HEK293 (cell line): ENCODE measurements at regions not wholly inside any gene's neighbourhood (a gene's known extent, or its start where the extent isn't known, plus 50 kb on each side); places are given as distances from the start of the nearest gene placed in this dataset.

Source experiments
- CTCF ChIA-PET: fragments of 350-600 bp; formaldehyde crosslinking; extraction: SDS; loops from one replicate; lab custom pipeline; 2021; ENCODE audit warnings: antibody characterized with exemption; lab: Yijun Ruan, JAX
- POLR2A ChIA-PET: fragments of 300-600 bp; formaldehyde crosslinking; extraction: SDS; loops from one replicate; lab custom pipeline; 2020; ENCODE audit warnings: antibody characterized with exemption, inconsistent platforms; lab: Yijun Ruan, JAX
- H3K27ac ChIP-seq: fragments of 200-500 bp; sonication (Bioruptor generic); 2 replicates; pipeline ENCODE4 v1.5.1; 2014; ENCODE audit warnings: low read depth, low read length, control low read depth, inconsistent platforms; ENCODE audit errors: extremely low read depth
- H3K36me3 ChIP-seq, 2 experiments: fragments of 200-500 bp in 1 of 2; sonication (Bioruptor generic) in 1 of 2; 1 replicate in 1 of 2; 2 replicates in 1 of 2; pipeline ENCODE4 v1.5.1; 2014 to 2017; ENCODE audit warnings: inconsistent platforms in 2 of 2, low read length in 2 of 2; ENCODE audit not compliant: control insufficient read depth in 2 of 2, insufficient read depth in 1 of 2
- H3K4me1 ChIP-seq: fragments of 200-500 bp; sonication (Bioruptor generic); 2 replicates; pipeline ENCODE4 v1.5.1; 2014; ENCODE audit warnings: mild to moderate bottlenecking, low read length, inconsistent platforms; ENCODE audit not compliant: control insufficient read depth, insufficient read depth
- H3K4me3 ChIP-seq: 2 replicates; pipeline ENCODE4 v1.5.1; 2011; ENCODE audit warnings: low read depth, mild to moderate bottlenecking, control low read depth, low read length, moderate library complexity
- H3K9me3 ChIP-seq: fragments of 200-500 bp; sonication (Bioruptor generic); 2 replicates; pipeline ENCODE4 v1.5.1; 2014; ENCODE audit warnings: low read depth, low read length, inconsistent platforms; ENCODE audit not compliant: control insufficient read depth, insufficient read depth
- IKZF3 ChIP-seq: fragments of 450-650 bp; IDR thresholded peaks from 2 replicates; pipeline ENCODE4 v1.5.0; 2018; ENCODE audit warnings: missing biosample characterization, mild to moderate bottlenecking, missing genetic modification characterization, moderate library complexity
- PRDM1 ChIP-seq: fragments of 450-650 bp; formaldehyde crosslinking; IDR thresholded peaks from 2 replicates; pipeline ENCODE4; 2016; ENCODE audit warnings: missing biosample characterization, missing genetic modification characterization
- PRDM10 ChIP-seq: fragments of 450-650 bp; formaldehyde crosslinking; IDR thresholded peaks from 2 replicates; pipeline ENCODE4 v1.5.1; 2016; ENCODE audit warnings: missing biosample characterization, missing genetic modification characterization
- SCRT2 ChIP-seq: fragments of 450-650 bp; formaldehyde crosslinking; IDR thresholded peaks from 2 replicates; pipeline ENCODE4 v1.5.1; 2016; ENCODE audit warnings: missing biosample characterization, missing genetic modification characterization
- ZFP3 ChIP-seq: fragments of 450-650 bp; formaldehyde crosslinking; IDR thresholded peaks from 2 replicates; pipeline ENCODE4 v1.5.1; 2016; ENCODE audit warnings: low read depth, missing biosample characterization, missing genetic modification characterization
- ZNF133 ChIP-seq: fragments of 450-650 bp; formaldehyde crosslinking; IDR thresholded peaks from 2 replicates; pipeline ENCODE4 v1.5.1; 2016; ENCODE audit warnings: missing biosample characterization, missing genetic modification characterization
- ZNF311 ChIP-seq: fragments of 450-650 bp; formaldehyde crosslinking; IDR thresholded peaks from 2 replicates; pipeline ENCODE4 v1.5.1; 2017; ENCODE audit warnings: missing biosample characterization, missing genetic modification characterization, borderline replicate concordance
- ZNF404 ChIP-seq: fragments of 450-650 bp; formaldehyde crosslinking; IDR thresholded peaks from 2 replicates; pipeline ENCODE4 v1.5.1; 2017; ENCODE audit warnings: missing biosample characterization, missing genetic modification characterization
- ZNF571 ChIP-seq: fragments of 450-650 bp; formaldehyde crosslinking; IDR thresholded peaks from 2 replicates; pipeline ENCODE4 v1.5.0; 2017; ENCODE audit warnings: missing biosample characterization, missing genetic modification characterization
- ZNF76 ChIP-seq: fragments of 450-650 bp; formaldehyde crosslinking; IDR thresholded peaks from 2 replicates; pipeline ENCODE4; 2016; ENCODE audit warnings: low read depth, missing biosample characterization, missing genetic modification characterization, borderline replicate concordance
- TF ChIP-seq, protein P1 (sequence below): fragments of 450-650 bp; formaldehyde crosslinking; IDR thresholded peaks from 2 replicates; pipeline ENCODE4 v1.5.1; 2016; ENCODE audit warnings: missing biosample characterization, missing genetic modification characterization
- TF ChIP-seq, protein P2 (sequence below): fragments of 450-650 bp; formaldehyde crosslinking; IDR thresholded peaks from 2 replicates; pipeline ENCODE4 v1.5.1; 2016; ENCODE audit warnings: missing biosample characterization, missing genetic modification characterization
- TF ChIP-seq, protein P3 (sequence below): fragments of 450-650 bp; formaldehyde crosslinking; IDR thresholded peaks from 2 replicates; pipeline ENCODE4 v1.5.1; 2017; ENCODE audit warnings: missing biosample characterization, missing genetic modification characterization
- TF ChIP-seq, protein P4 (sequence below): fragments of 450-650 bp; formaldehyde crosslinking; IDR thresholded peaks from 2 replicates; pipeline ENCODE4 v1.5.1; 2016; ENCODE audit warnings: missing biosample characterization, missing genetic modification characterization

DNA sequence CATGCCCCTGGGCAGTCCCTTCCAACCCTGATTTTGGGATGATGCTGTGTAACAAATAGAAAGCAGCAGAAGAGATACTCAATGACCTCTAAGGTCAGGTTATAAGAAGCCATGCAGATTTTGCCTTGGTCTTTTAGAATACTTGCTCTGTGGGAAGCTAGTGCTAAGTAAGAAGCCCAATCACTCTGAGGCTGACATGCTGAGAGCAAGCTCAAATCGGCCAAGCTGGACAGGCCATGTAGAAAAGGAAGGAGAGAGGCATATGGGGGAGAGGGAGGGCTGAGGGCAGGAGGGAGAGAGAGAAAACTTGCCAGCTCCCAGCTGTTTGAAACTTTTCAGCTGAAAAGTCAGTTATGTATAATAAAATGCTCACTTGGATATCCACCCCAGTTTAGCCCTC, 1021.6 kb upstream of the MAP3K7 start (continued):
- TF ChIP-seq PRDM10 (tag by site-specific recombination) (no peak), ZNF311 (tag by site-specific recombination) (no peak), IKZF3 (tag by site-specific recombination) (no peak), ZNF404 (tag by site-specific recombination) (no peak), ZNF571 (no peak)
- TF ChIP-seq, protein P1, sequence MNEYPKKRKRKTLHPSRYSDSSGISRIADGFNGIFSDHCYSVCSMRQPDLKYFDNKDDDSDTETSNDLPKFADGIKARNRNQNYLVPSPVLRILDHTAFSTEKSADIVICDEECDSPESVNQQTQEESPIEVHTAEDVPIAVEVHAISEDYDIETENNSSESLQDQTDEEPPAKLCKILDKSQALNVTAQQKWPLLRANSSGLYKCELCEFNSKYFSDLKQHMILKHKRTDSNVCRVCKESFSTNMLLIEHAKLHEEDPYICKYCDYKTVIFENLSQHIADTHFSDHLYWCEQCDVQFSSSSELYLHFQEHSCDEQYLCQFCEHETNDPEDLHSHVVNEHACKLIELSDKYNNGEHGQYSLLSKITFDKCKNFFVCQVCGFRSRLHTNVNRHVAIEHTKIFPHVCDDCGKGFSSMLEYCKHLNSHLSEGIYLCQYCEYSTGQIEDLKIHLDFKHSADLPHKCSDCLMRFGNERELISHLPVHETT (tag by site-specific recombination): no peak

DNA sequence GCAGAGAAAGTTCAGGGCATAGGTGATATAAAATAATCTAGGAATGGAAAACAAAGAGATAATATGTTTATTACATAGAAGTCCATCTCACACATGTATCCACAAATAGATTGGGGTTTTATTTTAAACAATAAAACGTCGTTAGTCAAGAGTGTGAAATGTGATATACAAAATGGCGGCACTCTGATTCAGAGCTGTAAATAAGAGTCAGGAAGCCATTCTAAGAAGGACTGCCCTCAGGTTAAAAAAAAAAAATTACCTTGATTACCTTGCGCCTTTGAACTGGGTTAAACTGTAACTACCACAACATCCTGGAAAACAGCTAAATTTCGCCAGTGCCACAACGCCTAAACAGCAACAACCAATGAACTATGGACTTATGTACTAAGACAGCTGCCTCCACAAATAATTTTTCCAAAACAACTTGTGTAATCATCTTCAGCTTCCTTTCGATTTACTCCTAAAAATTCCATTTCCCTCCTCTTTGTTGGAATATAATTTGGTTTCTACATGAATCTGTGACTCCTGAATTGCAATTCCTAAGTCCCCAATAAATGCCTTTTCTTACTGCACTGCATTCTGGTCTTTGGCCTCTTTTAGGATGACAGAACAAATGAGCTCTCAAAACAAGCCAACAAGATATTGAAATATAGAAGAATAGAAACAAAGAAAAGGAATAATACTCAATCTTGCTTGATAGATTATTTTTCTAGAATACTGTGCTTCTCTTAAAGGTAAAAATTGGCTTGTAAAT, 1019.5 kb upstream of the MAP3K7 start:
- no peaks in the 10 kb centered on the region for H3K4me1 ChIP-seq
- TF ChIP-seq SCRT2 (tag by site-specific recombination): no peak
- TF ChIP-seq, protein P2, sequence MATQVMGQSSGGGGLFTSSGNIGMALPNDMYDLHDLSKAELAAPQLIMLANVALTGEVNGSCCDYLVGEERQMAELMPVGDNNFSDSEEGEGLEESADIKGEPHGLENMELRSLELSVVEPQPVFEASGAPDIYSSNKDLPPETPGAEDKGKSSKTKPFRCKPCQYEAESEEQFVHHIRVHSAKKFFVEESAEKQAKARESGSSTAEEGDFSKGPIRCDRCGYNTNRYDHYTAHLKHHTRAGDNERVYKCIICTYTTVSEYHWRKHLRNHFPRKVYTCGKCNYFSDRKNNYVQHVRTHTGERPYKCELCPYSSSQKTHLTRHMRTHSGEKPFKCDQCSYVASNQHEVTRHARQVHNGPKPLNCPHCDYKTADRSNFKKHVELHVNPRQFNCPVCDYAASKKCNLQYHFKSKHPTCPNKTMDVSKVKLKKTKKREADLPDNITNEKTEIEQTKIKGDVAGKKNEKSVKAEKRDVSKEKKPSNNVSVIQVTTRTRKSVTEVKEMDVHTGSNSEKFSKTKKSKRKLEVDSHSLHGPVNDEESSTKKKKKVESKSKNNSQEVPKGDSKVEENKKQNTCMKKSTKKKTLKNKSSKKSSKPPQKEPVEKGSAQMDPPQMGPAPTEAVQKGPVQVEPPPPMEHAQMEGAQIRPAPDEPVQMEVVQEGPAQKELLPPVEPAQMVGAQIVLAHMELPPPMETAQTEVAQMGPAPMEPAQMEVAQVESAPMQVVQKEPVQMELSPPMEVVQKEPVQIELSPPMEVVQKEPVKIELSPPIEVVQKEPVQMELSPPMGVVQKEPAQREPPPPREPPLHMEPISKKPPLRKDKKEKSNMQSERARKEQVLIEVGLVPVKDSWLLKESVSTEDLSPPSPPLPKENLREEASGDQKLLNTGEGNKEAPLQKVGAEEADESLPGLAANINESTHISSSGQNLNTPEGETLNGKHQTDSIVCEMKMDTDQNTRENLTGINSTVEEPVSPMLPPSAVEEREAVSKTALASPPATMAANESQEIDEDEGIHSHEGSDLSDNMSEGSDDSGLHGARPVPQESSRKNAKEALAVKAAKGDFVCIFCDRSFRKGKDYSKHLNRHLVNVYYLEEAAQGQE (tag by site-specific recombination): no peak
- TF ChIP-seq ZFP3: no peak
- TF ChIP-seq, protein P3, sequence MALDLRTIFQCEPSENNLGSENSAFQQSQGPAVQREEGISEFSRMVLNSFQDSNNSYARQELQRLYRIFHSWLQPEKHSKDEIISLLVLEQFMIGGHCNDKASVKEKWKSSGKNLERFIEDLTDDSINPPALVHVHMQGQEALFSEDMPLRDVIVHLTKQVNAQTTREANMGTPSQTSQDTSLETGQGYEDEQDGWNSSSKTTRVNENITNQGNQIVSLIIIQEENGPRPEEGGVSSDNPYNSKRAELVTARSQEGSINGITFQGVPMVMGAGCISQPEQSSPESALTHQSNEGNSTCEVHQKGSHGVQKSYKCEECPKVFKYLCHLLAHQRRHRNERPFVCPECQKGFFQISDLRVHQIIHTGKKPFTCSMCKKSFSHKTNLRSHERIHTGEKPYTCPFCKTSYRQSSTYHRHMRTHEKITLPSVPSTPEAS (tag by site-specific recombination): no peak
- TF ChIP-seq, protein P4, sequence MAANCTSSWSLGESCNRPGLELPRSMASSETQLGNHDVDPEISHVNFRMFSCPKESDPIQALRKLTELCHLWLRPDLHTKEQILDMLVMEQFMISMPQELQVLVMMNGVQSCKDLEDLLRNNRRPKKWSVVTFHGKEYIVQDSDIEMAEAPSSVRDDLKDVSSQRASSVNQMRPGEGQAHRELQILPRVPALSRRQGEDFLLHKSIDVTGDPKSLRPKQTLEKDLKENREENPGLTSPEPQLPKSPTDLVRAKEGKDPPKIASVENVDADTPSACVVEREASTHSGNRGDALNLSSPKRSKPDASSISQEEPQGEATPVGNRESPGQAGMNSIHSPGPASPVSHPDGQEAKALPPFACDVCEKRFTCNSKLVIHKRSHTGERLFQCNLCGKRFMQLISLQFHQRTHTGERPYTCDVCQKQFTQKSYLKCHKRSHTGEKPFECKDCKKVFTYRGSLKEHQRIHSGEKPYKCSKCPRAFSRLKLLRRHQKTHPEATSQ (tag by site-specific recombination): no peak
- TF ChIP-seq ZNF133 (tag by site-specific recombination): no peak
- TF ChIP-seq ZNF76: no peak
- TF ChIP-seq PRDM1 (tag by site-specific recombination): no peak
- TF ChIP-seq, all 188 proteins: peak for 0
- CTCF ChIA-PET: interaction anchor here (0.7 to 0.9 kb wide), 2 partner anchors 81 to 1855 kb away, joined by 3 read pairs; no protein-coding TSS in a partner anchor
- POLR2A ChIA-PET: no interaction called here
- no peaks in the 10 kb centered on the region for H3K36me3 ChIP-seq
- H3K4me3 ChIP-seq: no peak overlapping the region
- H3K9me3 ChIP-seq: no peaks in the 10 kb centered on the region
- H3K27ac ChIP-seq: no peak overlapping the region
